ENCODE measurements at regions not wholly inside any gene's neighbourhood (a gene's known extent, or its start where the extent isn't known, plus 50 kb on each side); places are given as distances from the start of the nearest gene placed in this dataset.
A peak's percentile ranks its signal among the peaks of the same experiment; 100 is the strongest.

- WGBS, 5 donors = 32 to 58% (median 55%) methylated on average over 8 to 9 of the region's 9 CpGs
- H3K4me3 ChIP-seq = no peak overlapping the region
- intact Hi-C loops (cut with DNase I; ENCODE audit: low total_unique reads) = no loop called here
- TF ChIP-seq EP300 (IDR thresholded peaks at IDR 0.05) (no peak), POLR2AphosphoS5 (IDR thresholded peaks at IDR 0.05) (no peak), CTCF (IDR thresholded peaks at IDR 0.05) (no peak), POLR2A (IDR thresholded peaks at IDR 0.05) (no peak)
- no peak overlapping the region for H3K27ac ChIP-seq
- no peaks in the 10 kb centered on the region for H3K9me3 ChIP-seq
- H3K27me3 ChIP-seq = peaks cover 0 to 42% (median 0%) of the 10 kb centered on the region in 3 donors
- no peaks in the 10 kb centered on the region for H3K36me3 ChIP-seq
- no peak for DNase-seq
- no peaks in the 10 kb centered on the region for H3K4me1 ChIP-seq
Measured at GRCh38 chr19:13615890-13616289, 109.6 kb upstream of the CACNA1A start.

GRCh38 chr19:13613447-13613846 lies 107.2 kb upstream of the CACNA1A start:
- peaks cover 0 to 4% (median 0%) of the 10 kb centered on the region in 4 donors for H3K4me1 ChIP-seq
- no peaks in the 10 kb centered on the region for H3K9me3 ChIP-seq
- peak in 1 of 2 donors; percentile 32 for DNase-seq
- no peak overlapping the region for H3K27ac ChIP-seq
- peaks cover 0 to 44% (median 0%) of the 10 kb centered on the region in 3 donors for H3K27me3 ChIP-seq
- H3K36me3 ChIP-seq = no peaks in the 10 kb centered on the region
- 56 to 68% (median 63%) methylated on average over 13 of the region's 13 CpGs for WGBS, 5 donors
- intact Hi-C loops (cut with DNase I; ENCODE audit: low total_unique reads) = no loop called here
- no peak overlapping the region for H3K4me3 ChIP-seq
- TF ChIP-seq POLR2A (IDR thresholded peaks at IDR 0.05) = no peak
- TF ChIP-seq POLR2AphosphoS5 (IDR thresholded peaks at IDR 0.05) = no peak
- TF ChIP-seq CTCF (IDR thresholded peaks at IDR 0.05) = no peak
- TF ChIP-seq EP300 (IDR thresholded peaks at IDR 0.05) = no peak

GRCh38 chr19:13611596-13611995 lies 105.3 kb upstream of the CACNA1A start:
- DNase-seq = no peak
- intact Hi-C loops (cut with DNase I; ENCODE audit: low total_unique reads) = no loop called here

GRCh38 chr19:13610039-13610691 lies 103.9 kb upstream of the CACNA1A start:
- Histone ChIP-seq H3K27me3 (peaks cover 0 to 16% (median 0%) of the 10 kb centered on the region in 3 donors), H3K4me1 (peaks cover 0 to 4% (median 0%) of the 10 kb centered on the region in 4 donors), H3K36me3 (no peaks in the 10 kb centered on the region), H3K27ac (no peak overlapping the region), H3K4me3 (no peak overlapping the region), H3K9me3 (no peaks in the 10 kb centered on the region)
- TF ChIP-seq POLR2A (IDR thresholded peaks at IDR 0.05) (no peak), EP300 (IDR thresholded peaks at IDR 0.05) (no peak), POLR2AphosphoS5 (IDR thresholded peaks at IDR 0.05) (no peak), CTCF (IDR thresholded peaks at IDR 0.05) (no peak)
- WGBS, 5 donors = 17 to 39% (median 22%) methylated on average over 14 to 15 of the region's 15 CpGs
- intact Hi-C loops (cut with DNase I; ENCODE audit: low total_unique reads) = no loop called here
- peak; percentile 29 to 75 for DNase-seq

More at GRCh38 chr19:13611596-13611995, 105.3 kb upstream of the CACNA1A start:
- Histone ChIP-seq H3K27me3 (peaks cover 0 to 27% (median 0%) of the 10 kb centered on the region in 3 donors), H3K27ac (no peak overlapping the region), H3K4me3 (no peak overlapping the region), H3K4me1 (peaks cover 0 to 4% (median 0%) of the 10 kb centered on the region in 4 donors), H3K9me3 (no peaks in the 10 kb centered on the region), H3K36me3 (no peaks in the 10 kb centered on the region)
- TF ChIP-seq CTCF (IDR thresholded peaks at IDR 0.05) (no peak), EP300 (IDR thresholded peaks at IDR 0.05) (no peak), POLR2A (IDR thresholded peaks at IDR 0.05) (no peak), POLR2AphosphoS5 (IDR thresholded peaks at IDR 0.05) (no peak)
- 53 to 64% (median 60%) methylated on average over 2 of the region's 2 CpGs for WGBS, 5 donors
